ENCODE measurements at regions not wholly inside any gene's neighbourhood (a gene's known extent, or its start where the extent isn't known, plus 50 kb on each side); places are given as distances from the start of the nearest gene placed in this dataset.

- Histone ChIP-seq H3K27ac (ENCODE audit: insufficient read depth, low read length) (no peak overlapping the region), H3K9me3 (ENCODE audit: control insufficient read depth, insufficient read depth, low read depth, low read length) (no peaks in the 10 kb centered on the region), H3K9ac (ENCODE audit: insufficient read depth, low read length) (no peak overlapping the region), H3K4me3 (replicated peaks in 1 of 4; ENCODE audit: control extremely low read depth in 1 of 4, insufficient read depth in 1 of 4, low read depth in 3 of 4, low read length in 4 of 4) (no peak overlapping the region), H4K20me1 (ENCODE audit: control insufficient read depth, extremely low read depth, insufficient read depth, low read length) (no peaks in the 10 kb centered on the region), H2AFZ (ENCODE audit: low read length) (no peak overlapping the region), H3K4me1 (ENCODE audit: control insufficient read depth, extremely low read depth, insufficient read depth, low read length) (no peaks in the 10 kb centered on the region), H3K36me3 (ENCODE audit: control insufficient read depth, insufficient read depth, low read length) (no peaks in the 10 kb centered on the region), H3K4me2 (ENCODE audit: extremely low read depth, insufficient read depth, low read length) (no peak overlapping the region), H3K27me3 (ENCODE audit: control insufficient read depth, insufficient read depth, low read length) (no peaks in the 10 kb centered on the region), H3K79me2 (ENCODE audit: control insufficient read depth, insufficient read depth, low read length) (no peaks in the 10 kb centered on the region)
- TF ChIP-seq CTCF (conservative IDR thresholded peaks at IDR 0.05 in 1 of 2, IDR thresholded peaks at IDR 0.05 in 1 of 2; ENCODE audit: low read depth in 1 of 2, low read length in 2 of 2) (no peak), EZH2 (IDR thresholded peaks at IDR 0.05; ENCODE audit: low read length, missing control alignments) (no peak)
- no peak for DNase-seq (ENCODE audit: low read depth in 2 of 2)
These were observed 205.4 kb upstream of the TSC22D2 start for GRCh38 chr3:150202711-150203110.

- H3K36me3 ChIP-seq (ENCODE audit: control insufficient read depth, insufficient read depth, low read length) = no peaks in the 10 kb centered on the region
- no peaks in the 10 kb centered on the region for H3K9me3 ChIP-seq (ENCODE audit: control insufficient read depth, insufficient read depth, low read depth, low read length)
- H3K79me2 ChIP-seq (ENCODE audit: control insufficient read depth, insufficient read depth, low read length) = no peaks in the 10 kb centered on the region
- no peaks in the 10 kb centered on the region for H4K20me1 ChIP-seq (ENCODE audit: control insufficient read depth, extremely low read depth, insufficient read depth, low read length)
- TF ChIP-seq EZH2 (IDR thresholded peaks at IDR 0.05; ENCODE audit: low read length, missing control alignments) (no peak), CTCF (conservative IDR thresholded peaks at IDR 0.05 in 1 of 2, IDR thresholded peaks at IDR 0.05 in 1 of 2; ENCODE audit: low read depth in 1 of 2, low read length in 2 of 2) (no peak)
- DNase-seq (ENCODE audit: low read depth in 2 of 2) = no peak
- no peak overlapping the region for H2AFZ ChIP-seq (ENCODE audit: low read length)
- no peak overlapping the region for H3K4me2 ChIP-seq (ENCODE audit: extremely low read depth, insufficient read depth, low read length)
- no peaks in the 10 kb centered on the region for H3K27me3 ChIP-seq (ENCODE audit: control insufficient read depth, insufficient read depth, low read length)
- no peak overlapping the region for H3K27ac ChIP-seq (ENCODE audit: insufficient read depth, low read length)
- H3K9ac ChIP-seq (ENCODE audit: insufficient read depth, low read length) = no peak overlapping the region
- no peaks in the 10 kb centered on the region for H3K4me1 ChIP-seq (ENCODE audit: control insufficient read depth, extremely low read depth, insufficient read depth, low read length)
- H3K4me3 ChIP-seq (replicated peaks in 1 of 4; ENCODE audit: control extremely low read depth in 1 of 4, insufficient read depth in 1 of 4, low read depth in 3 of 4, low read length in 4 of 4) = no peak overlapping the region
These were observed 213.1 kb upstream of the TSC22D2 start for GRCh38 chr3:150194957-150195356.

GRCh38 chr3:150194513-150194912 is 213.6 kb upstream of the TSC22D2 start:
- Histone ChIP-seq H3K9ac (ENCODE audit: insufficient read depth, low read length) (no peak overlapping the region), H3K27me3 (ENCODE audit: control insufficient read depth, insufficient read depth, low read length) (no peaks in the 10 kb centered on the region), H3K9me3 (ENCODE audit: control insufficient read depth, insufficient read depth, low read depth, low read length) (no peaks in the 10 kb centered on the region), H4K20me1 (ENCODE audit: control insufficient read depth, extremely low read depth, insufficient read depth, low read length) (no peaks in the 10 kb centered on the region), H3K79me2 (ENCODE audit: control insufficient read depth, insufficient read depth, low read length) (no peaks in the 10 kb centered on the region), H3K4me3 (replicated peaks in 1 of 4; ENCODE audit: control extremely low read depth in 1 of 4, insufficient read depth in 1 of 4, low read depth in 3 of 4, low read length in 4 of 4) (no peak overlapping the region), H2AFZ (ENCODE audit: low read length) (no peak overlapping the region), H3K4me2 (ENCODE audit: extremely low read depth, insufficient read depth, low read length) (no peak overlapping the region), H3K27ac (ENCODE audit: insufficient read depth, low read length) (no peak overlapping the region), H3K36me3 (ENCODE audit: control insufficient read depth, insufficient read depth, low read length) (no peaks in the 10 kb centered on the region), H3K4me1 (ENCODE audit: control insufficient read depth, extremely low read depth, insufficient read depth, low read length) (no peaks in the 10 kb centered on the region)
- DNase-seq (ENCODE audit: low read depth in 2 of 2) = no peak
- TF ChIP-seq EZH2 (IDR thresholded peaks at IDR 0.05; ENCODE audit: low read length, missing control alignments) (no peak), CTCF (conservative IDR thresholded peaks at IDR 0.05 in 1 of 2, IDR thresholded peaks at IDR 0.05 in 1 of 2; ENCODE audit: low read depth in 1 of 2, low read length in 2 of 2) (no peak)

All from fibroblast of lung (primary cell).